Smooth muscle cell (in vitro differentiated cells): ENCODE measurements at regions not wholly inside any gene's neighbourhood (a gene's known extent, or its start where the extent isn't known, plus 50 kb on each side); places are given as distances from the start of the nearest gene placed in this dataset.

Experiments
- DNase-seq: peaks from one replicate; lab custom pipeline; 2025; ENCODE audit not compliant: unreplicated experiment; lab: John Stamatoyannopoulos, UW
- H2AFZ ChIP-seq: fragments of 200-600 bp; sonication (generic); 2 replicates; pipeline ENCODE4 v1.6.0; 2016; ENCODE audit warnings: antibody characterized with exemption, low read depth, mild to moderate bottlenecking
- H3F3A ChIP-seq: fragments of 200-600 bp; sonication (generic); 2 replicates; pipeline ENCODE4 v1.6.0; 2017; ENCODE audit warnings: antibody characterized with exemption, low read depth
- H3K27ac ChIP-seq: fragments of 200-600 bp; sonication (generic); 2 replicates; pipeline ENCODE4 v1.5.1; 2016; ENCODE audit warnings: low read depth, mild to moderate bottlenecking
- H3K27me3 ChIP-seq: fragments of 200-600 bp; sonication (generic); 2 replicates; pipeline ENCODE4 v1.6.1; 2016; ENCODE audit warnings: low read depth, mild to moderate bottlenecking
- H3K36me3 ChIP-seq: fragments of 200-600 bp; sonication (generic); 2 replicates; pipeline ENCODE4 v1.5.1; 2016; ENCODE audit warnings: low read depth
- H3K4me1 ChIP-seq: fragments of 200-600 bp; sonication (generic); 2 replicates; pipeline ENCODE4 v1.5.1; 2016; ENCODE audit warnings: low read depth
- H3K4me2 ChIP-seq: fragments of 200-600 bp; sonication (generic); 2 replicates; pipeline ENCODE4 v1.6.0; 2016; ENCODE audit warnings: mild to moderate bottlenecking
- H3K4me3 ChIP-seq: fragments of 200-600 bp; sonication (generic); 2 replicates; pipeline ENCODE4 v1.5.1; 2016; ENCODE audit warnings: mild to moderate bottlenecking
- H3K79me2 ChIP-seq: fragments of 200-600 bp; sonication (generic); 2 replicates; pipeline ENCODE4 v1.6.0; 2016; ENCODE audit warnings: low read depth, mild to moderate bottlenecking
- H3K9ac ChIP-seq: fragments of 200-600 bp; sonication (generic); 2 replicates; pipeline ENCODE4 v1.6.0; 2016; ENCODE audit warnings: low read depth
- H3K9me3 ChIP-seq: fragments of 200-600 bp; sonication (generic); replicated peaks from 2 replicates; pipeline ENCODE4 v1.5.1; 2016; ENCODE audit warnings: low read depth
- H4K20me1 ChIP-seq: fragments of 200-600 bp; sonication (generic); 2 replicates; pipeline ENCODE4 v1.6.0; 2016; ENCODE audit warnings: low read depth
- CTCF ChIP-seq: fragments of 200-600 bp; sonication (generic); IDR thresholded peaks from 2 replicates; pipeline ENCODE4 v1.5.1; 2017; ENCODE audit warnings: borderline replicate concordance, mild to moderate bottlenecking, antibody characterized with exemption; ENCODE audit not compliant: insufficient read depth, poor library complexity, severe bottlenecking
- WGBS: methylation state at CpG from one replicate; pipeline ENCODE4 v1.1.7; 2016; ENCODE audit warnings: low lambda C conversion rate; 5-methylcytosine and 5-hydroxymethylcytosine counted together

DNA sequence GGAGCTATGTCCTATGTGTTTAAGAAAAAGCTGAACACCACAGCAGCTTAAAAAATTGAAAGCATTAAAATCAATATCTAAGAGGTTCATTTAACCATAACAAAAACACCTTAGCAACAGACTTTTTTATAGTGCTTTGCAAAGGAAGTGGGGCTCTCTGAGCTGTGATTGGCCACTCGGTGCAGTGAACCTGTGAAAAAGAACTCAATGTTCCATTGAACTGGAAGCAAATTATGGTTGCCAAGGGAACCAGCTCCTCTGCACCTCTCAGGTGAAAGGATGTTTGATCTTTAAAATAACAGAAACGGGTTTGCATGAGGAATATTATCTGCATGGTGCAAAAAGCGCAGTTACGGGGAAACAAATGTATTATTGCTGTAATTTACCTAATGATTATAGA, 149.4 kb downstream of the SNAPC1 start:
- no peaks in the 10 kb centered on the region for H3K4me1 ChIP-seq
- H3K9me3 ChIP-seq, result no peaks in the 10 kb centered on the region
- DNase-seq, result no peak
- H3K36me3 ChIP-seq, result no peaks in the 10 kb centered on the region
- H3K9ac ChIP-seq, result no peak overlapping the region
- H3K4me2 ChIP-seq, result no peak overlapping the region
- no peaks in the 10 kb centered on the region for H4K20me1 ChIP-seq
- H3K4me3 ChIP-seq, result no peak overlapping the region
- 63% methylated on average over 4 of the region's 4 CpGs for WGBS
- TF ChIP-seq CTCF, result no peak
- no peaks in the 10 kb centered on the region for H3K79me2 ChIP-seq
- H3F3A ChIP-seq, result no peaks in the 10 kb centered on the region
- no peak overlapping the region for H3K27ac ChIP-seq
- H3K27me3 ChIP-seq, result peaks cover 4% of the 10 kb centered on the region
- H2AFZ ChIP-seq, result no peak overlapping the region

- DNase-seq, result no peak
- 75% methylated on average over 2 of the region's 2 CpGs for WGBS
- no peak overlapping the region for H3K27ac ChIP-seq
These were observed 156.8 kb downstream of the SNAPC1 start for GRCh38 chr14:61918998-61919397.

GRCh38 chr14:61923348-61923747, 161.1 kb downstream of the SNAPC1 start:
- no peaks in the 10 kb centered on the region for H3K9me3 ChIP-seq
- no peak overlapping the region for H3K4me3 ChIP-seq
- no peaks in the 10 kb centered on the region for H3K36me3 ChIP-seq
- H4K20me1 ChIP-seq, result no peaks in the 10 kb centered on the region
- no peak overlapping the region for H3K9ac ChIP-seq
- no peaks in the 10 kb centered on the region for H3K4me1 ChIP-seq
- DNase-seq, result no peak
- no peak overlapping the region for H3K4me2 ChIP-seq
- H3K27ac ChIP-seq, result no peak overlapping the region
- H2AFZ ChIP-seq, result no peak overlapping the region
- no peak for TF ChIP-seq CTCF
- 56% methylated on average over 4 of the region's 4 CpGs for WGBS
- H3K79me2 ChIP-seq, result no peaks in the 10 kb centered on the region
- no peaks in the 10 kb centered on the region for H3F3A ChIP-seq
- H3K27me3 ChIP-seq, result no peaks in the 10 kb centered on the region

More at GRCh38 chr14:61918998-61919397, 156.8 kb downstream of the SNAPC1 start:
- no peaks in the 10 kb centered on the region for H3K27me3 ChIP-seq
- no peak overlapping the region for H3K4me2 ChIP-seq
- H3K9me3 ChIP-seq, result no peaks in the 10 kb centered on the region
- no peaks in the 10 kb centered on the region for H4K20me1 ChIP-seq
- no peak for TF ChIP-seq CTCF
- H3K36me3 ChIP-seq, result no peaks in the 10 kb centered on the region
- no peaks in the 10 kb centered on the region for H3K4me1 ChIP-seq
- no peak overlapping the region for H2AFZ ChIP-seq
- H3F3A ChIP-seq, result no peaks in the 10 kb centered on the region
- H3K79me2 ChIP-seq, result no peaks in the 10 kb centered on the region
- H3K4me3 ChIP-seq, result no peak overlapping the region
- H3K9ac ChIP-seq, result no peak overlapping the region

- H3F3A ChIP-seq, result no peaks in the 10 kb centered on the region
- H3K36me3 ChIP-seq, result no peaks in the 10 kb centered on the region
- H4K20me1 ChIP-seq, result no peaks in the 10 kb centered on the region
- no peaks in the 10 kb centered on the region for H3K79me2 ChIP-seq
- H3K9ac ChIP-seq, result no peak overlapping the region
- TF ChIP-seq CTCF, result peak; percentile 18
- H3K27me3 ChIP-seq, result no peaks in the 10 kb centered on the region
- no peaks in the 10 kb centered on the region for H3K4me1 ChIP-seq
- H3K27ac ChIP-seq, result no peak overlapping the region
- no peak for DNase-seq
- H2AFZ ChIP-seq, result no peak overlapping the region
- no peak overlapping the region for H3K4me3 ChIP-seq
- no peaks in the 10 kb centered on the region for H3K9me3 ChIP-seq
- no peak overlapping the region for H3K4me2 ChIP-seq
- WGBS, result 45% methylated on average over 5 of the region's 5 CpGs
These were observed 162.8 kb downstream of the SNAPC1 start for GRCh38 chr14:61925043-61925442.
